ENCODE measurements at regions not wholly inside any gene's neighbourhood (a gene's known extent, or its start where the extent isn't known, plus 50 kb on each side); places are given as distances from the start of the nearest gene placed in this dataset.

- no peaks in the 10 kb centered on the region for H3K36me3 ChIP-seq
- H3K27me3 ChIP-seq = no peaks in the 10 kb centered on the region
- no peak for DNase-seq (ENCODE audit: low spot score in 2 of 2)
- no peak for TF ChIP-seq POLR2A (IDR thresholded peaks at IDR 0.05)
- TF ChIP-seq POLR2AphosphoS5 (IDR thresholded peaks at IDR 0.05) = no peak
- TF ChIP-seq CTCF (IDR thresholded peaks at IDR 0.05) = no peak
- H3K27ac ChIP-seq = no peak overlapping the region
- no peak overlapping the region for H3K4me3 ChIP-seq
- intact Hi-C loops (cut with DNase I; ENCODE audit: low total_unique reads) = loop anchor here (2.0 kb wide), 1 partner anchor 75 kb away; no protein-coding TSS in a partner anchor
- no peaks in the 10 kb centered on the region for H3K9me3 ChIP-seq
- H3K4me1 ChIP-seq = peaks cover 0 to 3% of the 10 kb centered on the region in 2 donors
Measured at GRCh38 chr12:115351514-115352077, 667.6 kb upstream of the TBX3 start.

GRCh38 chr12:115349711-115350110 is 665.7 kb upstream of the TBX3 start:
- no peaks in the 10 kb centered on the region for H3K27me3 ChIP-seq
- no peak overlapping the region for H3K27ac ChIP-seq
- DNase-seq (ENCODE audit: low spot score in 2 of 2) = no peak
- H3K4me1 ChIP-seq = peaks cover 0 to 3% of the 10 kb centered on the region in 2 donors
- no peaks in the 10 kb centered on the region for H3K36me3 ChIP-seq
- no peak overlapping the region for H3K4me3 ChIP-seq
- H3K9me3 ChIP-seq = no peaks in the 10 kb centered on the region
- intact Hi-C loops (cut with DNase I; ENCODE audit: low total_unique reads) = no loop called here
- TF ChIP-seq POLR2AphosphoS5 (IDR thresholded peaks at IDR 0.05) (no peak), POLR2A (IDR thresholded peaks at IDR 0.05) (no peak), CTCF (IDR thresholded peaks at IDR 0.05) (no peak)

GRCh38 chr12:115348301-115348700 is 664.3 kb upstream of the TBX3 start:
- no peak for DNase-seq (ENCODE audit: low spot score in 2 of 2)
- Histone ChIP-seq H3K36me3 (no peaks in the 10 kb centered on the region), H3K27me3 (no peaks in the 10 kb centered on the region), H3K4me3 (no peak overlapping the region), H3K9me3 (no peaks in the 10 kb centered on the region), H3K4me1 (no peaks in the 10 kb centered on the region), H3K27ac (no peak overlapping the region)
- intact Hi-C loops (cut with DNase I; ENCODE audit: low total_unique reads) = no loop called here
- TF ChIP-seq POLR2AphosphoS5 (IDR thresholded peaks at IDR 0.05) (no peak), POLR2A (IDR thresholded peaks at IDR 0.05) (no peak)

GRCh38 chr12:115343601-115344000 is 659.6 kb upstream of the TBX3 start:
- H3K27me3 ChIP-seq = no peaks in the 10 kb centered on the region
- no peak overlapping the region for H3K27ac ChIP-seq
- TF ChIP-seq POLR2A (IDR thresholded peaks at IDR 0.05) = no peak
- TF ChIP-seq POLR2AphosphoS5 (IDR thresholded peaks at IDR 0.05) = no peak
- TF ChIP-seq CTCF (IDR thresholded peaks at IDR 0.05) = no peak
- DNase-seq (ENCODE audit: low spot score in 2 of 2) = no peak
- H3K4me1 ChIP-seq = no peaks in the 10 kb centered on the region
- H3K4me3 ChIP-seq = no peak overlapping the region
- no peaks in the 10 kb centered on the region for H3K36me3 ChIP-seq
- peaks cover 0 to 3% of the 10 kb centered on the region in 2 donors for H3K9me3 ChIP-seq
- intact Hi-C loops (cut with DNase I; ENCODE audit: low total_unique reads) = no loop called here

- Histone ChIP-seq H3K27ac (no peak overlapping the region), H3K9me3 (peaks cover 0 to 3% of the 10 kb centered on the region in 2 donors), H3K36me3 (no peaks in the 10 kb centered on the region), H3K4me3 (no peak overlapping the region), H3K4me1 (no peaks in the 10 kb centered on the region), H3K27me3 (no peaks in the 10 kb centered on the region)
- TF ChIP-seq CTCF (IDR thresholded peaks at IDR 0.05) = no peak
- TF ChIP-seq POLR2AphosphoS5 (IDR thresholded peaks at IDR 0.05) = no peak
- TF ChIP-seq POLR2A (IDR thresholded peaks at IDR 0.05) = no peak
- intact Hi-C loops (cut with DNase I; ENCODE audit: low total_unique reads) = no loop called here
- no peak for DNase-seq (ENCODE audit: low spot score in 2 of 2)
Measured at GRCh38 chr12:115343008-115343407, 659.0 kb upstream of the TBX3 start.
